Keratinocyte (primary cell): ENCODE measurements at regions not wholly inside any gene's neighbourhood (a gene's known extent, or its start where the extent isn't known, plus 50 kb on each side); places are given as distances from the start of the nearest gene placed in this dataset.

Source experiments
- DNase-seq: peaks from one replicate; pipeline ENCODE4 v3.0.0-alpha.2; 2011; ENCODE audit warnings: low read depth, missing footprints, low spot score
- FAIRE-seq: peaks from 2 replicates; lab custom pipeline; 2011; peaks lifted over from hg19 to GRCh38; lab: Jason Lieb, UNC
- H2AFZ ChIP-seq: 2 replicates; pipeline ENCODE4 v1.6.0; 2012; ENCODE audit warnings: low read length, control low read depth, inconsistent platforms; ENCODE audit not compliant: control insufficient read depth
- H3K27ac ChIP-seq: 2 replicates; pipeline ENCODE4 v1.5.1; 2011; ENCODE audit warnings: low read length; ENCODE audit not compliant: control insufficient read depth, insufficient read depth
- H3K27me3 ChIP-seq: 3 replicates; pipeline ENCODE4 v1.6.0; 2011; ENCODE audit warnings: low read length; ENCODE audit not compliant: control insufficient read depth, insufficient read depth; ENCODE audit errors: extremely low read depth
- H3K36me3 ChIP-seq, 2 experiments: 2 replicates in 1 of 2; 3 replicates in 1 of 2; pipeline ENCODE4 v1.5.1; 2011; ENCODE audit warnings: low read length in 2 of 2, mild to moderate bottlenecking in 1 of 2; ENCODE audit not compliant: control insufficient read depth in 2 of 2, insufficient read depth in 2 of 2; ENCODE audit errors: extremely low read depth in 1 of 2
- H3K4me1 ChIP-seq: 3 replicates; pipeline ENCODE4 v1.5.1; 2011; ENCODE audit warnings: low read length; ENCODE audit not compliant: control insufficient read depth, insufficient read depth; ENCODE audit errors: extremely low read depth
- H3K4me2 ChIP-seq: 3 replicates; pipeline ENCODE4 v1.6.0; 2011; ENCODE audit warnings: low read depth, low read length; ENCODE audit not compliant: control insufficient read depth, insufficient read depth; ENCODE audit errors: extremely low read depth
- H3K4me3 ChIP-seq, 3 experiments: fragments of 200-600 bp in 1 of 3; sonication (generic) in 1 of 3; 2 replicates in 2 of 3; 3 replicates in 1 of 3; pipeline ENCODE4 v1.5.1; 2011 to 2016; ENCODE audit warnings: low read length in 3 of 3, mild to moderate bottlenecking in 3 of 3, control low read depth in 2 of 3, inconsistent platforms in 1 of 3, low read depth in 1 of 3, mixed read lengths in 1 of 3, mixed run types in 1 of 3, moderate library complexity in 1 of 3; ENCODE audit not compliant: control insufficient read depth in 2 of 3, insufficient read depth in 2 of 3; ENCODE audit errors: extremely low read depth in 1 of 3
- H3K79me2 ChIP-seq: 2 replicates; pipeline ENCODE4 v1.6.0; 2012; ENCODE audit warnings: low read length; ENCODE audit not compliant: control insufficient read depth, insufficient read depth
- H3K9ac ChIP-seq: 3 replicates; pipeline ENCODE4 v1.6.0; 2011; ENCODE audit warnings: low read length; ENCODE audit not compliant: control insufficient read depth, insufficient read depth; ENCODE audit errors: extremely low read depth
- H3K9me1 ChIP-seq: 3 replicates; pipeline ENCODE4 v1.6.0; 2011; ENCODE audit warnings: low read length; ENCODE audit not compliant: control insufficient read depth, insufficient read depth; ENCODE audit errors: extremely low read depth
- H3K9me3 ChIP-seq: 2 replicates; pipeline ENCODE4 v1.5.1; 2012; ENCODE audit warnings: low read depth, low read length; ENCODE audit not compliant: control insufficient read depth
- H4K20me1 ChIP-seq: 3 replicates; pipeline ENCODE4 v1.6.0; 2011; ENCODE audit warnings: low read length; ENCODE audit not compliant: control insufficient read depth, insufficient read depth; ENCODE audit errors: extremely low read depth
- EZH2 ChIP-seq: IDR thresholded peaks from one replicate; pipeline ENCODE4 v1.6.1; 2012; ENCODE audit warnings: inconsistent platforms, mild to moderate bottlenecking, low read length, moderate library complexity
- dilution Hi-C: fragments of 300-500 bp; cut with MboI; formaldehyde crosslinking; loops from one replicate; pipeline ENCODE4 v1.7.0; 2020; ENCODE audit warnings: low sequenced_read_pairs; ENCODE audit not compliant: extremely low pct_ligation_motif_present
- TF ChIP-seq, protein P1 (sequence below), 3 experiments: IDR thresholded peaks in 1 of 3; conservative IDR thresholded peaks in 1 of 3; optimal IDR thresholded peaks in 1 of 3; 2 replicates in 2 of 3; 3 replicates in 1 of 3; pipeline versions ENCODE3 to v1.5.1; 2011; ENCODE audit warnings: low read length in 3 of 3, mild to moderate bottlenecking in 3 of 3, moderate library complexity in 2 of 3, control low read depth in 1 of 3, inconsistent platforms in 1 of 3; ENCODE audit not compliant: insufficient read depth in 2 of 3; ENCODE audit errors: extremely low read depth in 1 of 3

DNA sequence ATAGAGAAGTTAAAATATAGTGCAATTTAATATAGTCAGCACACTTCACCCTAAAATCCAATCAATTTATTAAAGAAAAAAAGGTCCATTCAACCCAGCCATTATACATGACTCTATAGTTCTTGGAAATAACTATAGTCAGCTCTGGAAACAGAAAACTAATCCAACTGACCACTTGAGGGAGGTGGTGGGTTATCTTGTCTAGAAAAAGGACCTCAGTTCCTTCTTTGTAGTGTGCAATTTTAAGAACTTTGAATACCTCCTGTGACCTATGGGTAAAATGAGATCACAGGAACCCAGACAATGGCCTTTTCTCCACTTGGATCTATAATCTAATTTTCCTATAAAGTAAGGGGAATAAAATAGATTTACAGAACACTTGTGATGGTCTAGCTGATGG, 163.6 kb upstream of the CENPW start:
- dilution Hi-C loops = no loop called here
- FAIRE-seq = no peak

DNA sequence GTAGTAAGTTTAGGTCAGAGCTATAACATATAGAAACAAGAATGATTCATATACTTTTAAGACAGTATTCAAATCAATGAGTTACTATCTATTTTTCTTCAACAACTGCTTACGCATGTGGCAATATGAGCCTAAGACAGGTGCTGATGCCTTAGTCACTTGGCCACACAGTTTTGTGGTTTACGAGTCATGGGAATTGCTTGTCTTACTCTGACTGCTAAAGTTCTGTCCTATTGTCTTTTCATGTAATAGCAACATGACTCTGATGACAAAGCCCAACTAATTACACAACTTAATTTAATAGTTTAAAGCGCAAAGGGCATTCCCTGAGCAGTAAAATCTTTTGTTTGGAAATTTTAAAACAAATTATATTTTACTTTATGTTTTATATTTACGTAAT, 159.3 kb upstream of the CENPW start:
- DNase-seq (peak; percentile 55), FAIRE-seq (peak; percentile 77)
- Histone ChIP-seq H3K4me1 (peaks cover 17% of the 10 kb centered on the region), H3K36me3 (no peaks in the 10 kb centered on the region), H3K9me3 (no peaks in the 10 kb centered on the region), H3K79me2 (no peaks in the 10 kb centered on the region), H3K4me3 (no peak overlapping the region), H4K20me1 (no peaks in the 10 kb centered on the region), H3K4me2 (peak overlapping the region; percentile 15), H3K27me3 (no peaks in the 10 kb centered on the region), H3K9me1 (no peaks in the 10 kb centered on the region), H3K27ac (no peak overlapping the region), H2AFZ (no peak overlapping the region), H3K9ac (no peak overlapping the region)
- dilution Hi-C loops = no loop called here
- TF ChIP-seq EZH2 = no peak
- TF ChIP-seq, protein P1, sequence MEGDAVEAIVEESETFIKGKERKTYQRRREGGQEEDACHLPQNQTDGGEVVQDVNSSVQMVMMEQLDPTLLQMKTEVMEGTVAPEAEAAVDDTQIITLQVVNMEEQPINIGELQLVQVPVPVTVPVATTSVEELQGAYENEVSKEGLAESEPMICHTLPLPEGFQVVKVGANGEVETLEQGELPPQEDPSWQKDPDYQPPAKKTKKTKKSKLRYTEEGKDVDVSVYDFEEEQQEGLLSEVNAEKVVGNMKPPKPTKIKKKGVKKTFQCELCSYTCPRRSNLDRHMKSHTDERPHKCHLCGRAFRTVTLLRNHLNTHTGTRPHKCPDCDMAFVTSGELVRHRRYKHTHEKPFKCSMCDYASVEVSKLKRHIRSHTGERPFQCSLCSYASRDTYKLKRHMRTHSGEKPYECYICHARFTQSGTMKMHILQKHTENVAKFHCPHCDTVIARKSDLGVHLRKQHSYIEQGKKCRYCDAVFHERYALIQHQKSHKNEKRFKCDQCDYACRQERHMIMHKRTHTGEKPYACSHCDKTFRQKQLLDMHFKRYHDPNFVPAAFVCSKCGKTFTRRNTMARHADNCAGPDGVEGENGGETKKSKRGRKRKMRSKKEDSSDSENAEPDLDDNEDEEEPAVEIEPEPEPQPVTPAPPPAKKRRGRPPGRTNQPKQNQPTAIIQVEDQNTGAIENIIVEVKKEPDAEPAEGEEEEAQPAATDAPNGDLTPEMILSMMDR (optimal IDR thresholded peaks at IDR 0.05 in 1 of 3, IDR thresholded peaks at IDR 0.05 in 1 of 3, conservative IDR thresholded peaks at IDR 0.05 in 1 of 3; ENCODE audit: extremely low read depth in 1 of 3, insufficient read depth in 2 of 3, low read length in 3 of 3) = no peak

More for the DNA sequence above, 163.6 kb upstream of the CENPW start:
- no peak for TF ChIP-seq EZH2
- TF ChIP-seq, protein P1 (optimal IDR thresholded peaks at IDR 0.05 in 1 of 3, IDR thresholded peaks at IDR 0.05 in 1 of 3, conservative IDR thresholded peaks at IDR 0.05 in 1 of 3; ENCODE audit: extremely low read depth in 1 of 3, insufficient read depth in 2 of 3, low read length in 3 of 3) = peak in 2 of 3 experiments; percentile 19 to 27
- no peak overlapping the region for H3K4me2 ChIP-seq
- no peaks in the 10 kb centered on the region for H4K20me1 ChIP-seq
- no peak for DNase-seq
- no peak overlapping the region for H2AFZ ChIP-seq
- no peaks in the 10 kb centered on the region for H3K27me3 ChIP-seq
- no peaks in the 10 kb centered on the region for H3K36me3 ChIP-seq
- no peak overlapping the region for H3K27ac ChIP-seq
- no peaks in the 10 kb centered on the region for H3K79me2 ChIP-seq
- no peaks in the 10 kb centered on the region for H3K9me1 ChIP-seq
- H3K9ac ChIP-seq = no peak overlapping the region
- H3K9me3 ChIP-seq = no peaks in the 10 kb centered on the region
- H3K4me1 ChIP-seq = peaks cover 10% of the 10 kb centered on the region
- H3K4me3 ChIP-seq = no peak overlapping the region
